ENCODE measurements at regions not wholly inside any gene's neighbourhood (a gene's known extent, or its start where the extent isn't known, plus 50 kb on each side); places are given as distances from the start of the nearest gene placed in this dataset.

DNA sequence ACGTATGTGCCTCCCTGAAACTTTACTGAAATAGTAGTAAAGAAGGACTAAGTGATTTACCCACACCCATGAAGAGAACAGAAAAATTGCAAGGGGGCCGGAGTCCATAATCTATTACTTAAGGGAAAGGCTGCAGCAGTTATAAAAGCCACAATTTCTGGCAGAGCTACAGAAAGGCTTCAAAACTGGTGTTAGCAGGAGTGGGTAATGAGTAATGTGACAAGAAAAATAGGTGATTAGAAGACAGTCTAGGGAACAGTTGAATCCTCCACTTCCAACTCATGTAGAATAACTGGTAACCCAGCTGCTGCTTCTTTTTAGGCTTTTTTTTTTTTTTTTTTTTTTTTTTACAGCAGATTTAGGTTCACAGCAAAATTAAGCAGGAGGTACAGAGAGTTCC lies 413.3 kb downstream of the SFMBT2 start:
- intact Hi-C loops (cut with micrococcal nuclease), result no loop called here
- Histone ChIP-seq H3K27me3 (ENCODE audit: insufficient read depth, low read length) (peaks cover 3% of the 10 kb centered on the region; the same call in 1 of the 2 replicates), H3K9me3 (ENCODE audit: control insufficient read depth in 1 of 2, insufficient read depth in 1 of 2, low read depth in 1 of 2, low read length in 2 of 2) (no peaks in the 10 kb centered on the region), H3K4me2 (ENCODE audit: low read length) (no peak overlapping the region), H3K36me3 (ENCODE audit: control insufficient read depth in 1 of 2, insufficient read depth in 2 of 2, low read length in 2 of 2) (no peaks in the 10 kb centered on the region), H4K20me1 (ENCODE audit: insufficient read depth) (no peaks in the 10 kb centered on the region), H3K9me2 (ENCODE audit: insufficient read depth) (no peaks in the 10 kb centered on the region), H2AFZ (ENCODE audit: low read depth, low read length, poor library complexity, severe bottlenecking) (no peak overlapping the region), H3K9ac (ENCODE audit: low read length) (no peak overlapping the region), H3K27ac (ENCODE audit: low read depth, low read length) (no peak overlapping the region), H3K4me1 (ENCODE audit: control insufficient read depth in 1 of 2, insufficient read depth in 2 of 2, low read length in 2 of 2) (no peaks in the 10 kb centered on the region), H3K4me3 (replicated peaks in 1 of 2; ENCODE audit: low read depth in 1 of 2, low read length in 2 of 2) (no peak overlapping the region), H3K79me2 (ENCODE audit: insufficient read depth, low read length) (no peaks in the 10 kb centered on the region)
- ChIA-PET POLR2A (no interaction called here), RAD21 (ENCODE audit: low non-redundant PET in 1 of 2, low total read pairs in 2 of 2, uncharacterized antibody in 2 of 2, unreplicated experiment in 2 of 2) (interaction anchor here in 1 of 2 experiments (0.5 kb wide), 1 partner anchor 70 kb away, joined by 3 read pairs; no protein-coding TSS in a partner anchor), CTCF (no interaction called here)
- TF ChIP-seq ZNF274 (IDR thresholded peaks at IDR 0.05; ENCODE audit: low read depth, low read length) (no peak), CBX3 (IDR thresholded peaks at IDR 0.05; ENCODE audit: low read depth) (no peak), MAX (IDR thresholded peaks at IDR 0.05) (no peak), TCF7L2 (IDR thresholded peaks at IDR 0.05; ENCODE audit: borderline replicate concordance, extremely low read depth, insufficient read depth, insufficient read length) (no peak), CEBPB (IDR thresholded peaks at IDR 0.05; ENCODE audit: low read depth) (no peak), SRF (IDR thresholded peaks at IDR 0.05; ENCODE audit: low read depth) (no peak), ELF1 (IDR thresholded peaks at IDR 0.05; ENCODE audit: borderline replicate concordance, low read depth) (no peak), EZH2phosphoT487 (IDR thresholded peaks at IDR 0.05; ENCODE audit: borderline replicate concordance) (no peak), EGR1 (IDR thresholded peaks at IDR 0.05; ENCODE audit: low read depth) (no peak), SP1 (IDR thresholded peaks at IDR 0.05; ENCODE audit: low read depth) (no peak), YY1 (IDR thresholded peaks at IDR 0.05; ENCODE audit: extremely low read depth, insufficient replicate concordance, low read depth, low read length) (no peak), ZBTB33 (IDR thresholded peaks at IDR 0.05; ENCODE audit: extremely low read depth, insufficient replicate concordance, low read length) (no peak), FOSL1 (IDR thresholded peaks at IDR 0.05; ENCODE audit: low read depth) (no peak)
- BruUV-seq (replicated peaks), result no TSS peak
- DNase-seq (ENCODE audit: low read depth, low spot score), result no peak
- ATAC-seq, result no peak

Measured in HCT116 (cell line).